ENCODE measurements at regions not wholly inside any gene's neighbourhood (a gene's known extent, or its start where the extent isn't known, plus 50 kb on each side); places are given as distances from the start of the nearest gene placed in this dataset.

- H3K4me3 ChIP-seq (ENCODE audit: low read depth, low read length) = no peak overlapping the region
- TF ChIP-seq, protein P1, sequence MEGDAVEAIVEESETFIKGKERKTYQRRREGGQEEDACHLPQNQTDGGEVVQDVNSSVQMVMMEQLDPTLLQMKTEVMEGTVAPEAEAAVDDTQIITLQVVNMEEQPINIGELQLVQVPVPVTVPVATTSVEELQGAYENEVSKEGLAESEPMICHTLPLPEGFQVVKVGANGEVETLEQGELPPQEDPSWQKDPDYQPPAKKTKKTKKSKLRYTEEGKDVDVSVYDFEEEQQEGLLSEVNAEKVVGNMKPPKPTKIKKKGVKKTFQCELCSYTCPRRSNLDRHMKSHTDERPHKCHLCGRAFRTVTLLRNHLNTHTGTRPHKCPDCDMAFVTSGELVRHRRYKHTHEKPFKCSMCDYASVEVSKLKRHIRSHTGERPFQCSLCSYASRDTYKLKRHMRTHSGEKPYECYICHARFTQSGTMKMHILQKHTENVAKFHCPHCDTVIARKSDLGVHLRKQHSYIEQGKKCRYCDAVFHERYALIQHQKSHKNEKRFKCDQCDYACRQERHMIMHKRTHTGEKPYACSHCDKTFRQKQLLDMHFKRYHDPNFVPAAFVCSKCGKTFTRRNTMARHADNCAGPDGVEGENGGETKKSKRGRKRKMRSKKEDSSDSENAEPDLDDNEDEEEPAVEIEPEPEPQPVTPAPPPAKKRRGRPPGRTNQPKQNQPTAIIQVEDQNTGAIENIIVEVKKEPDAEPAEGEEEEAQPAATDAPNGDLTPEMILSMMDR (IDR thresholded peaks at IDR 0.05; ENCODE audit: insufficient read depth, low read length) = no peak
- DNase-seq (ENCODE audit: low read depth) = no peak
Measured at GRCh38 chr4:37538931-37539330, 147.2 kb downstream of the RELL1 start.

GRCh38 chr4:37537484-37537883, 148.7 kb downstream of the RELL1 start:
- DNase-seq (ENCODE audit: low read depth) = no peak
- TF ChIP-seq, protein P1 (IDR thresholded peaks at IDR 0.05; ENCODE audit: insufficient read depth, low read length) = no peak
- H3K4me3 ChIP-seq (ENCODE audit: low read depth, low read length) = no peak overlapping the region

DNA sequence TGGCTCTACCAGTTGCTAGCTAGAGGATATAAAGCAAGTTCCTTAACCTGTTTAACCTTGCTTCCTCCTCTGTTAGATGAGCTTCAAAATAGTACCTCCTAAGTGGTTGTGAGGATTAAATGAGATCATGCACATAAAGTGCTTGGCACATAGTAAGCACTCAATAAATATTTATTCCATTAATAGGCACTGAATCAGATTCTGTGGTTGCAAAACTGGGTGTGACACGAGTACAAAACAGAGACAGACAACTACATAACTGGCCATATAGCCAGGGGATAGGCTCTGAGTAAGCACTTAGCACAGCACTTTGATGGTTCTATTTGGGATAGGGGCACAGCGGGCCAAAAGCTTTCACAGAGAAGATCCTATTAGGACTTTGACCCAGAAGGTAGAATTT, 150.3 kb downstream of the RELL1 start:
- DNase-seq (ENCODE audit: low read depth) = no peak
- TF ChIP-seq, protein P1 (IDR thresholded peaks at IDR 0.05; ENCODE audit: insufficient read depth, low read length) = no peak
- no peak overlapping the region for H3K4me3 ChIP-seq (ENCODE audit: low read depth, low read length)

DNA sequence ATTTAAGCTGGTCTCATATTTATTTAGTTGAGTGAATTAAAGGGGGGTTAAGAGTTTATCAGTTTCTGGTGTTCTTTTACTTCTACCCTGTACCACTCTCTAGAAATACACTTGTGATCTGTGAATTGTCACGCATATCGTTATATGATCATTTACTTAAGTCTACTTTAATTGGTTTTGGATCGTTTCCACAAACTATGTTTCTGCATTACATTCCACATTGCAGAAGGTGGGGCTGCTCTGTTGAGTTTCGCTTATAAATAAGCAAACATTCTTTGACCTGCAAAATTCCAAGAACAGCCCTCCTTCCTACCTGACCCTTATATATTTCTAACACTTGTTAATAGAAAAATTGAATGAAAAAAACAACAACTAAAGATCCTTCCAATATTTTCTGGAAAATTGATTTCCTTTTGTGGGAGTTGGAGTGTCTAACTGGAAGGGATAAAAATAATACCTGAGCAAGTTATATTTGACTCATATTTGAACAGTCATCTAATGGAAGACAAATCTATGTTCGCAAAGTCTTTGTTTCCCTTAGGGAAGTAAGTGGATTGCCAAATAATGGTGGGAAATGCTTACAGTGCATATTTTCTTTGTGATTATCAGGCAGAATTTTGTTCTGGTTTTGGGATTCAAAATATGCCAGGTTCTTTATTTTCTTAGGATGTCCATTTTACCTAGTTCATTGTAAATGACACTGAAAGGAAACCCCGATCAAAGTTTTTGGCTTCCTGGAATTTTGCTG, 152.7 kb downstream of the RELL1 start:
- no peak overlapping the region for H3K4me3 ChIP-seq (ENCODE audit: low read depth, low read length)
- DNase-seq (ENCODE audit: low read depth) = no peak
- TF ChIP-seq, protein P1 (IDR thresholded peaks at IDR 0.05; ENCODE audit: insufficient read depth, low read length) = no peak

GRCh38 chr4:37531151-37531550, 155.0 kb downstream of the RELL1 start:
- no peak overlapping the region for H3K4me3 ChIP-seq (ENCODE audit: low read depth, low read length)
- no peak for DNase-seq (ENCODE audit: low read depth)
- TF ChIP-seq, protein P1 (IDR thresholded peaks at IDR 0.05; ENCODE audit: insufficient read depth, low read length) = no peak

DNA sequence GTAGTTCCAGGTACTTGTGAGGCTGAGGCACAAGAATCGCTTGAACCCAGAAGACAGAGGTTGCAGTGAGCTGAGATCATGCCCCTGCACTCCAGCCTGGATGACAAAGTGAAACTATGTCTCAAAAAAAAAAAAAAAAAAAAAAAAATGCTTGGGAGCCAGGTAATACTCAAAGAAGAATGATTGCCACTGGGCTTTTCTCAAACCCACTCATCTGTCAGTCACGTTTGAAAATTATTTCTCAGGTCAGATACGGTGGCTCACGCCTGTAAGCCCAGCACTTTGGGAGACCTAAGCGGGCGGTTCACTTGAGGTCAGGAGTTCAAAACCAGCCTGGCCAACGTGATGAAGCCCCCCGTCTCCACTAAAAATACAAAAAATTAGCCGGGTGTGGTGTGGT, 155.7 kb downstream of the RELL1 start:
- no peak for DNase-seq (ENCODE audit: low read depth)
- TF ChIP-seq, protein P1 (IDR thresholded peaks at IDR 0.05; ENCODE audit: insufficient read depth, low read length) = no peak
- no peak overlapping the region for H3K4me3 ChIP-seq (ENCODE audit: low read depth, low read length)
